Muscle of leg (tissue), 3 donors: ENCODE measurements at regions not wholly inside any gene's neighbourhood (a gene's known extent, or its start where the extent isn't known, plus 50 kb on each side); places are given as distances from the start of the nearest gene placed in this dataset.

Experiments used
- DNase-seq: peaks from one replicate; pipeline ENCODE4 v3.0.0; 2013
- H3K27ac ChIP-seq: one replicate; pipeline ENCODE4 v1.5.1; 2013; ENCODE audit warnings: mild to moderate bottlenecking, low read length, control low read depth
- H3K27me3 ChIP-seq: one replicate; pipeline ENCODE4 v1.6.1; 2013; ENCODE audit warnings: low read length; ENCODE audit not compliant: control insufficient read depth, insufficient read depth
- H3K36me3 ChIP-seq: one replicate; pipeline ENCODE4 v1.6.1; 2013; ENCODE audit warnings: low read length; ENCODE audit not compliant: control insufficient read depth, insufficient read depth
- H3K4me1 ChIP-seq: one replicate; pipeline ENCODE4 v1.6.1; 2013; ENCODE audit warnings: low read length; ENCODE audit not compliant: control insufficient read depth, insufficient read depth
- H3K4me3 ChIP-seq: one replicate; pipeline ENCODE4 v1.5.1; 2013; ENCODE audit warnings: low read length, control low read depth
- H3K9me3 ChIP-seq: replicated peaks from 2 replicates; pipeline ENCODE4 v1.6.1; 2013; ENCODE audit warnings: low read depth, low read length; ENCODE audit not compliant: control insufficient read depth
- WGBS: methylation state at CpG from one replicate; pipeline ENCODE4 v1.1.5; 2013; ENCODE audit warnings: missing lambda C conversion rate; ENCODE audit not compliant: insufficient coverage; 5-methylcytosine and 5-hydroxymethylcytosine counted together

DNA sequence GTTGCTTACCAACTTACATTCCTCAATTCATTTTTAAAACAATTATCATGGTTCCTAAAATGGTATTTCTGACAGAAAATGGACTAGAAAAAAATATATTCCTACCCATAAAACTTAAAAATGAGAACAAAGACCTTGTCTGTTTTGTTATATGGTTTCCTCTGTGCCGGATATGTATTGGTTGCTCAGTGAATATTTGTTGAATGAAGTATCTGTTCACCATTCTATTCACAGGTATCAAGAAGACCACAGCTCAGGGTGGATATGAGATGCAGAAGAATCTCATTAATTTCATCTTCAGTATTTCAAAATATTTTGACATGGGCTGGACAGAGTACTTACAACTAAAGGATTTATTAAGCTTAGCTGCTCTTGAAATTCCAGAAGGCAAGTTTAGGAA lies 58.1 kb downstream of the TUSC7 start:
- no peaks in the 10 kb centered on the region for H3K36me3 ChIP-seq
- H3K9me3 ChIP-seq, result no peaks in the 10 kb centered on the region
- no peaks in the 10 kb centered on the region for H3K4me1 ChIP-seq
- DNase-seq, result no peak
- H3K27me3 ChIP-seq, result no peaks in the 10 kb centered on the region
- no CpG with 5 or more reads among the region's 1 CpG for WGBS
- no peak overlapping the region for H3K27ac ChIP-seq
- H3K4me3 ChIP-seq, result no peak overlapping the region

DNA sequence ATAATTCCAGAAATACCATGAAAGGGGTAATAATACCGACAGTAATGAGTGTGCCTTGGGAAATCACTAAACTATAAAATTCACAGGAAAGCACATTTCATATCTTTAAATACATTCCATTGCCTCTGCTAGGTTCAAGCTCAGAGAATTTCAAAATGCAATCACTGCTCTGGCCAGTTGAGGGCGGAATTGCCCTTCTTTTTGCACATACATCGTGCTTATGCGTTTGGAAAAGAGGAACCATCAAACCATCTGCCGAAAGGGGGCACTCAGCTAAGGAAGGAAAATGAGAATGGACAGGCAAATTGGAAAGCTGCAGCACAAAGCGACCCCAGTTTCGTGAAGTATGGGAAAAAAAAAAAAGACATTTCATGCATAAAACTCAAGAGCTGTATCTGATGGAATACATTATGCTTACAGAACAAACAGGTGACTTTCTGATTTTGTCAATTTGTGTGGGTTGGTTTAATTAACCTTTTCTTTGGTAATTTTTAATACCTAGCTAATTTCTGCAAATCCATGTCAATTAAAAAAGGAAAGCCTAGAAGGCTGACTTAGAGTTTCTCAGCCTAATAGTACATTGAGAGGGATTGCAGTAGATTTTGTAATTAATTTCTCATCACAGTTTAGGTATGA lies 61.4 kb downstream of the TUSC7 start:
- Histone ChIP-seq H3K9me3 (no peaks in the 10 kb centered on the region), H3K27ac (no peak overlapping the region), H3K27me3 (no peaks in the 10 kb centered on the region), H3K4me3 (no peak overlapping the region), H3K4me1 (no peaks in the 10 kb centered on the region), H3K36me3 (no peaks in the 10 kb centered on the region)
- peak; percentile 81 for DNase-seq
- 0% methylated on average over 3 of the region's 7 CpGs for WGBS

DNA sequence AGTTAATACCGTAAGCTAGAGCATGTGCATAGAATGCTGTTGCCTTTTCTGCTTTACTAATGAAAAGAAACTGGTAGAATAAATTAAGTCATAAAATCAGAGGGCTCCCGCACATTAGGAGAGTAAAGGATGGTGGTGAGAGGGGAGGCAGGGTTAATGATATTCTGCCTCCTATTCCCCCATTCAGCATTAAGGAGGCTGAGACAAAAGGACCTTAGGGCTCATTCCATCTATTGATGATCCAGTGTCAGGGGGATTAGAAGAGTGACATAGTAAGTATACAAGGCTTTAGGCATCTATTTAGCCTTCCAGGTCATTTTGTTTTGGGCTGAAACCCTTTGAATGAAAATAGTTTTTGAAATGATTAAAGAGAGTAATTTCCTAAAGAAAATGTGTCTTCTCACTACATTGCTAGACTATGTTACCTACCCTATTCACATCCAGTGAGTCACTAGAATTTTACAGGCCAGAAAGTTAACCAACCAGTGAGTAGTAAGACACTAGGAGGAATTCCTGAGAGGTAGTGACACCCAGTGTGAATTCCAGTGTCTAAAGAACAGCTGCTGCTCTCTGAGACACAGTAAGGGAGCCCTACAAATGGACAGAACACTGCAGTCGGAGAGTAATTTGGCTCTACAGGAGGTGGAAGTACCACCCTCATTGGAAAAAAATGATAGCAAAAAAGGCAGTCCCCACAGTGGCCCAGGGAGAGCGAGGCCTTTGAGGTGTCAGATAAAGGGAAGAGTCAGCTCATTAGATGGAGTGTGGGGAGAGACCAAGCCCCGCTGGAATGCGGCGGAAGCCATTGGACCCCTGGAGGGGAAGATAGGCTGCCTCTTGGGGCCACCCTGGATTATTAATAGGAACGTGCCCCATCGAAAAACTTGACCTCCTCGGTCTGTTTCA lies 67.6 kb downstream of the TUSC7 start:
- Histone ChIP-seq H3K9me3 (no peaks in the 10 kb centered on the region), H3K27me3 (no peaks in the 10 kb centered on the region), H3K36me3 (no peaks in the 10 kb centered on the region), H3K27ac (no peak overlapping the region), H3K4me3 (no peak overlapping the region), H3K4me1 (no peaks in the 10 kb centered on the region)
- 72% methylated on average over 8 of the region's 10 CpGs for WGBS
- DNase-seq, result no peak

DNA sequence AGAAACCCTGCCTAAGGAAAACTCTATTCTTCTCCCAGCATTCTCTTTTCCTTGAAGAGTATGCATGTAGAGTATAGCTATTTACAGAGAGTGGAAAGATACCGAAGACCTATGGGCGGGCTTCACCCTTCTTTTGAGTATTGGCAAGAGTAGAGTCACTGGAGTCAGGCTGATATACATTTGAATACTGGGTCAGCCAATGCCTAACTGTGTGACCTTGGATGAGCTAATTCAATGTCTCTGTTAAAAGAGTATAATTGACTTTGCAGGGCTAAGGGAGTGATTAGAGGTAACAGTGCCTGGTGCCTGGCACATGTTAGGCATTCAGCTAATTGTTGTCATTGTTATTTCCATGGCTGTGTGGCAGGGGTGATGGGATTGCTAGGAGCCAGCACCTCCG lies 75.6 kb downstream of the TUSC7 start:
- H3K9me3 ChIP-seq, result no peaks in the 10 kb centered on the region
- WGBS, result 100% methylated on average over 1 of the region's 3 CpGs
- H3K27me3 ChIP-seq, result no peaks in the 10 kb centered on the region
- no peak overlapping the region for H3K27ac ChIP-seq
- no peaks in the 10 kb centered on the region for H3K36me3 ChIP-seq
- DNase-seq, result no peak
- H3K4me1 ChIP-seq, result no peaks in the 10 kb centered on the region
- no peak overlapping the region for H3K4me3 ChIP-seq

DNA sequence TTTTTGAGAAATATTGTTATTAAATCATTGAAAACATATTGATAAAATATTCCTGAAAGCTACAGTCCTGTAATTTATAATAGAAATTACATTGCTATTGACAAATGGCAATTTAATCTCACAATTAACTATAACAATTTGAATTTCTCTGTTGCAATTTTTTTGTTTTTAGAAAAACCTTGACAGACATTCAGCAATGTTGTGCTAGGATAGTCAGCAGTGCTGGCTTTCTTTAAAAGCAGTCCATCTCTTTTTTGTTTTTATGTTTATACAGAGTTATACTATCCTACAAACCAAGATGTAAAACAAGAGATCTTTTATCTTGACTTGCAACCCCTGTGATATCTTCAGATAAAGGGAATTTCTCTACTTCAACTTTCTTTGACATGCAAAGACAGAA lies 93.1 kb downstream of the TUSC7 start:
- Histone ChIP-seq H3K27ac (no peak overlapping the region), H3K4me3 (no peak overlapping the region), H3K9me3 (peaks cover 2% of the 10 kb centered on the region), H3K36me3 (no peaks in the 10 kb centered on the region), H3K27me3 (no peaks in the 10 kb centered on the region), H3K4me1 (no peaks in the 10 kb centered on the region)
- DNase-seq, result no peak

DNA sequence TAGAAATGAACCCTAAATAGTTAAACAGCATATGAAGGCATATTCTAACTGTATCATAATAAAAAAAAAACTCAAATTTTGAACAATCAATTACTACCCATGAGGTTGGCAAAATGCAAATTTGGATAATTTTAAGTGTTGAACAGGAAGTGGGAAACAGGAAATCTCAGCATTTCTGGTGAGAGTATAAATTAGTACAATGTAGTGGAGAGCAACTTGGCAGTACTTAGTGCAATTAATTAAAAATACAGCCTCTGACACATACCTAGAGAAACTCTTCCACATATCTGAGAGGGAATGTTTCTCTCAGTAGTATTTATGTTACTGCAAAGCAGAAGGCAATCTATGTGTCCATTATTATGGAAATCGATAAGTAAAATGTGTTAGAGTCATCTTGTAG lies 96.8 kb downstream of the TUSC7 start:
- peaks cover 2% of the 10 kb centered on the region for H3K9me3 ChIP-seq
- H3K36me3 ChIP-seq, result no peaks in the 10 kb centered on the region
- no peaks in the 10 kb centered on the region for H3K4me1 ChIP-seq
- H3K27me3 ChIP-seq, result no peaks in the 10 kb centered on the region
- H3K27ac ChIP-seq, result no peak overlapping the region
- WGBS, result no CpG with 5 or more reads among the region's 1 CpG
- no peak overlapping the region for H3K4me3 ChIP-seq
- DNase-seq, result no peak

DNA sequence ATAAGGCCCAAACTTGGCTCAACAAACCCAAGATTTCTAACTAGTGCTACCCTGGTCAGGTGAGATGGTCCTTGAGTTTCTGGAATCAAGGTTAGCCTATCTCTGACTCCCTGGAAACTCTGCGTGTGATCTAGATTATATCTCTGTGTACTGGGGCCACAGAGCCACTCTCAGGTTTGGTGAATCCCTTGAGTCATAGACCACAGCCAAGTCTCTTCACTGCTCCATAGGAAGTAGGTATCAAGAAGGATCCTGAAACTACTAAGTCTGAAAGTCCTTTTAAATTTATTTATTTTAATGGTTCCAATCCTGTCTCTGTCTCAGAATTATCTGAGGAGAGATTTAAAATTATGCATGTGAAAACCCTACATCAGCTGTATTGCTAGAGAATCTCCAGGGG lies 99.1 kb downstream of the TUSC7 start:
- no peak overlapping the region for H3K27ac ChIP-seq
- H3K4me1 ChIP-seq, result no peaks in the 10 kb centered on the region
- no CpG with 5 or more reads among the region's 1 CpG for WGBS

DNA sequence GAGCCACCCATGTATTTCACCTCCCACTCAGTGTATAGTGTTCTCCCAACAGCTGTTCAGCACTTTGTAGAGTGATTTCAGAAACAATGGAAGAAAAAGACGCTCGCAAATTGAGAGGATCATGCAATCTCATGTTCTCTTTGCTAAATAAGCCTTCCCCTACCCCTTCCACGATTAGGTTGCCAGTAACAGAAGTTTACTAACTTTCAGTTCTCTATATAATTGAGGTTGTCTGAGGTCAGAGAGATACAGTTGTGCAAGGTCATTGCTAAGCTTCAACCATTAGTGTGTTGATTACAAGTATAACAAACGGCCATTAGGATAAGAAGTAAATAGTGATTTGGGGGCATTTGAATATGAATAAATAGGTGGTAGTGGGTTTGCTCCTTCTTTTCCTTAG lies 99.6 kb downstream of the TUSC7 start:
- no peaks in the 10 kb centered on the region for H3K27me3 ChIP-seq
- H3K36me3 ChIP-seq, result no peaks in the 10 kb centered on the region
- WGBS, result no CpG with 5 or more reads among the region's 4 CpGs
- no peaks in the 10 kb centered on the region for H3K9me3 ChIP-seq
- H3K4me3 ChIP-seq, result no peak overlapping the region
- H3K27ac ChIP-seq, result no peak overlapping the region
- no peak for DNase-seq
- no peaks in the 10 kb centered on the region for H3K4me1 ChIP-seq

More for the DNA sequence above, 99.1 kb downstream of the TUSC7 start:
- H3K9me3 ChIP-seq, result no peaks in the 10 kb centered on the region
- no peaks in the 10 kb centered on the region for H3K36me3 ChIP-seq
- no peak for DNase-seq
- H3K4me3 ChIP-seq, result no peak overlapping the region
- no peaks in the 10 kb centered on the region for H3K27me3 ChIP-seq

DNA sequence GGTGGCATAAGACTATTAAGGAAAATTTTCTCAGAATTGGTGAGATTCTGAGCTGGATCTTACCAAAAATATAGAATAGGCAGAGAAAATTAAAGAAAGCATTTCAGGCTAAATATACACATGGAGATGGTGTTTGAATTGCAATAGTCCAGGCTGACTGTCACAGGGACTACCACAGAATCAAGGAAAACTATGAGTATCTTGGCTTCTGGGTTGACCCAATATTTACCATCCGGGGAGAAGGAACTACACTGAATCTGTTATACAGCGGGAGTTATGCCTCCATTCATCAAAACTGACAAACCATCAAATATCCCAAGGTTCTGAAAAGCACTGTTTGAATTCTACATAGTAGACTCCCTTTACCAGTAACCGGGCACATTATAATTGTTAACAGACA lies 102.2 kb downstream of the TUSC7 start:
- Histone ChIP-seq H3K27ac (no peak overlapping the region), H3K27me3 (no peaks in the 10 kb centered on the region), H3K36me3 (no peaks in the 10 kb centered on the region), H3K9me3 (no peaks in the 10 kb centered on the region), H3K4me1 (no peaks in the 10 kb centered on the region), H3K4me3 (no peak overlapping the region)
- WGBS, result 94% methylated on average over 2 of the region's 3 CpGs
- no peak for DNase-seq

DNA sequence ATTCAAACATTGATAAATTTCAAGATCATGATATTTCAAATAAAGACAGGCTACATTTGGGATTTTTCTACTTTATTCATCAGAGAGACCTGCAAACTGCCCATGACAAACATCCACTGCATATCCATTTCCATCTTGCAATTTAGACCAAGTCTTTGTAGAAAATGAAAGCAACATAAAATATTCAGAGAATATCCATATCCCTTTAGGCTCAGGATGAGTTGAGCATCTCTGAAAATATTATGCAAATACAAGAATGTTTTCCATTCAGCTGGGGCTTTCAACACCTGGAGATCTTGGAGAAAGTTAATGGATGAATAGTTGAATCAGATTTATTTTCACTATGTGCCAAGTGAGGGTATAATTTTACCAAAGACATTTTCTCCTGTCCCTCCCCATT lies 103.4 kb downstream of the TUSC7 start:
- no peak for DNase-seq
- H3K36me3 ChIP-seq, result no peaks in the 10 kb centered on the region
- no peaks in the 10 kb centered on the region for H3K9me3 ChIP-seq
- no peak overlapping the region for H3K4me3 ChIP-seq
- H3K4me1 ChIP-seq, result no peaks in the 10 kb centered on the region
- H3K27ac ChIP-seq, result no peak overlapping the region
- no peaks in the 10 kb centered on the region for H3K27me3 ChIP-seq
